Mucosa of descending colon (tissue), 3 donors: ENCODE measurements at regions not wholly inside any gene's neighbourhood (a gene's known extent, or its start where the extent isn't known, plus 50 kb on each side); places are given as distances from the start of the nearest gene placed in this dataset.
"Not testable (repeated sequence)": the region's sequence is repeated elsewhere in the genome, so short reads cannot be mapped to it uniquely, and the experiment has no call there.

Experiments
- ATAC-seq: fragments of 200-7000 bp; cut with Tn5 transposase; one replicate; pipeline ENCODE4 v1.9.1; 2020; ENCODE audit warnings: mild to moderate bottlenecking, moderate library complexity
- DNase-seq, 3 donors: peaks; one replicate each; pipeline ENCODE4 v3.0.0-alpha.2; 2020
- H3K36me3 ChIP-seq: fragments of 200-600 bp; one replicate; pipeline ENCODE4 v1.8.0; 2021; ENCODE audit warnings: low read depth, mild to moderate bottlenecking
- H3K4me1 ChIP-seq: fragments of 200-600 bp; one replicate; pipeline ENCODE4 v1.8.0; 2021; ENCODE audit warnings: low read depth, mild to moderate bottlenecking
- H3K4me3 ChIP-seq: fragments of 200-600 bp; one replicate; pipeline ENCODE4 v1.8.0; 2021; ENCODE audit warnings: mild to moderate bottlenecking
- H3K9me3 ChIP-seq: fragments of 200-600 bp; one replicate; pipeline ENCODE4 v1.8.0; 2021; ENCODE audit warnings: mild to moderate bottlenecking
- intact Hi-C, 2 donors: fragments of 100-400 bp; cut with DNase I in 1 of 2; cut with micrococcal nuclease in 1 of 2; formaldehyde crosslinking; loops; one replicate each; pipeline versions ENCODE4 v1.11.0 to v1.11.1; 2022; cut with DNase I, micrococcal nuclease
- TF ChIP-seq, protein P1 (sequence below): fragments of 200-600 bp; IDR thresholded peaks from one replicate; pipeline ENCODE4 v1.8.0; 2022; ENCODE audit warnings: antibody characterized with exemption, mild to moderate bottlenecking
- donor health status: DM: no; HTN: no; CAD: no; lungs with moderate emphysema.
- donor health status: DM: no; HTN: no; CAD: no.
- donor health status: DM: no; HTN: yes; CAD: no.

- Histone ChIP-seq H3K4me3 (no peak overlapping the region), H3K4me1 (no peaks in the 10 kb centered on the region), H3K9me3 (peaks cover 58% of the 10 kb centered on the region), H3K36me3 (no peaks in the 10 kb centered on the region)
- intact Hi-C loops = no loop called here
- TF ChIP-seq, protein P1, sequence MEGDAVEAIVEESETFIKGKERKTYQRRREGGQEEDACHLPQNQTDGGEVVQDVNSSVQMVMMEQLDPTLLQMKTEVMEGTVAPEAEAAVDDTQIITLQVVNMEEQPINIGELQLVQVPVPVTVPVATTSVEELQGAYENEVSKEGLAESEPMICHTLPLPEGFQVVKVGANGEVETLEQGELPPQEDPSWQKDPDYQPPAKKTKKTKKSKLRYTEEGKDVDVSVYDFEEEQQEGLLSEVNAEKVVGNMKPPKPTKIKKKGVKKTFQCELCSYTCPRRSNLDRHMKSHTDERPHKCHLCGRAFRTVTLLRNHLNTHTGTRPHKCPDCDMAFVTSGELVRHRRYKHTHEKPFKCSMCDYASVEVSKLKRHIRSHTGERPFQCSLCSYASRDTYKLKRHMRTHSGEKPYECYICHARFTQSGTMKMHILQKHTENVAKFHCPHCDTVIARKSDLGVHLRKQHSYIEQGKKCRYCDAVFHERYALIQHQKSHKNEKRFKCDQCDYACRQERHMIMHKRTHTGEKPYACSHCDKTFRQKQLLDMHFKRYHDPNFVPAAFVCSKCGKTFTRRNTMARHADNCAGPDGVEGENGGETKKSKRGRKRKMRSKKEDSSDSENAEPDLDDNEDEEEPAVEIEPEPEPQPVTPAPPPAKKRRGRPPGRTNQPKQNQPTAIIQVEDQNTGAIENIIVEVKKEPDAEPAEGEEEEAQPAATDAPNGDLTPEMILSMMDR = no peak
- ATAC-seq = no peak
- DNase-seq = no peak
Observed at GRCh38 chr6:86685230-86685797, 252.0 kb upstream of the HTR1E start.

GRCh38 chr6:86683132-86683908 lies 254.0 kb upstream of the HTR1E start:
- DNase-seq (no peak), ATAC-seq (no peak)
- TF ChIP-seq, protein P1 = no peak
- peaks cover 57% of the 10 kb centered on the region for H3K9me3 ChIP-seq
- H3K36me3 ChIP-seq = no peaks in the 10 kb centered on the region
- no peak overlapping the region for H3K4me3 ChIP-seq
- no peaks in the 10 kb centered on the region for H3K4me1 ChIP-seq
- intact Hi-C loops = no loop called here

- intact Hi-C loops = no loop called here
- DNase-seq = no peak
- Histone ChIP-seq H3K36me3 (no peaks in the 10 kb centered on the region), H3K4me1 (no peaks in the 10 kb centered on the region), H3K4me3 (no peak overlapping the region), H3K9me3 (peaks cover 51% of the 10 kb centered on the region)
- ATAC-seq = no peak
- TF ChIP-seq, protein P1 = no peak
Observed at GRCh38 chr6:86682297-86682696, 255.0 kb upstream of the HTR1E start.

- H3K4me1 ChIP-seq, DNase-seq, H3K36me3 ChIP-seq, intact Hi-C loops, H3K4me3 ChIP-seq, ATAC-seq: not testable (repeated sequence)
- H3K9me3 ChIP-seq = peaks cover 50% of the 10 kb centered on the region
Observed at GRCh38 chr6:86681140-86681539, 256.2 kb upstream of the HTR1E start.

DNA sequence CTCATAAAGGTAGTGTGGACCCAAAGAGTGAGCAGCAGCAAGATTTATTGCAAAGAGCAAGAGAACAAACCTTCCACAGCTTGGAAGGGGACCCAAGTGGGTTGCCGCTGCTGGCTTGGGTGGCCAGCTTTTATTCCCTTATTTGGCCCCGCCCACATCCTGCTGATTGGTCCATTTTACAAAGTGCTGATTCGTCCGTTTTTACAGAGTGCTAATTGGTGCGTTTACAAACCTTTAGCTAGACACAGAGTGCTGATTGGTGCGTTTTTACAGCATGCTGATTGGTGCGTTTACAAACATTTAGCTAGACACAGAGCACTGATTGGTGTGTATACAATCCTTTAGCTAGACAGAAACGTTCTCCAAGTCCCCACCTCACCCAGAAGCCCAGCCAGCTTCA lies 265.2 kb upstream of the HTR1E start:
- intact Hi-C loops, ATAC-seq, H3K36me3 ChIP-seq, DNase-seq, H3K4me1 ChIP-seq, H3K4me3 ChIP-seq: not testable (repeated sequence)
- H3K9me3 ChIP-seq = peaks cover 48% of the 10 kb centered on the region

- no peak overlapping the region for H3K4me3 ChIP-seq
- H3K36me3 ChIP-seq = no peaks in the 10 kb centered on the region
- intact Hi-C loops = no loop called here
- DNase-seq (no peak), ATAC-seq (no peak)
- H3K9me3 ChIP-seq = peaks cover 32% of the 10 kb centered on the region
- TF ChIP-seq, protein P1 = no peak
- H3K4me1 ChIP-seq = no peaks in the 10 kb centered on the region
Observed at GRCh38 chr6:86657192-86657591, 280.1 kb upstream of the HTR1E start.
